HG03280 (cell line): ENCODE measurements at regions not wholly inside any gene's neighbourhood (a gene's known extent, or its start where the extent isn't known, plus 50 kb on each side); places are given as distances from the start of the nearest gene placed in this dataset.
"Not testable (repeated sequence)": the region's sequence is repeated elsewhere in the genome, so short reads cannot be mapped to it uniquely, and the experiment has no call there.

Experiments used
- ATAC-seq: cut with Tn5 transposase; IDR thresholded peaks from one replicate; pipeline ENCODE4 v1.9.1; 2021; ENCODE audit warnings: mild to moderate bottlenecking, moderate library complexity; ENCODE audit not compliant: unreplicated experiment

GRCh38 chr11:81337756-81338155 is 1395.9 kb downstream of the FAM181B start:
- ATAC-seq: no peak

DNA sequence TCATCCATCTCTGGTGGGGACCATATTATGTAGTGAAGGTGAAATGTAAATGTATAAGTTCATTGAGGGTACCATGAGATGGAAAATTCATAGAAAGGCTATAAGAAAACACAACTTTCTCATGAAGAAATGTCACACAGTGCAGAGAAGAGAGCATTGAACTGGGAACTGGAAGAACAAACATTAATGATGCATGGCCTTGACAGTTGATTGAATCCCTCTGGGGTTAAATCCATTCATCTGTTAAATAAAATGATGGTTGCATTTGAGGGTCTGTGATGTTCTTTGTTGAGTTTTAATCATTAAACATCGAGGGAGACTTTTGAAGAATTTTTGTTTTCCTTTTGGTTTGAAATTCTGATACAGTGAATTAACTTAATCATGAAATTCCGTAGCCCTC is 1401.4 kb downstream of the FAM181B start:
- no peak for ATAC-seq

DNA sequence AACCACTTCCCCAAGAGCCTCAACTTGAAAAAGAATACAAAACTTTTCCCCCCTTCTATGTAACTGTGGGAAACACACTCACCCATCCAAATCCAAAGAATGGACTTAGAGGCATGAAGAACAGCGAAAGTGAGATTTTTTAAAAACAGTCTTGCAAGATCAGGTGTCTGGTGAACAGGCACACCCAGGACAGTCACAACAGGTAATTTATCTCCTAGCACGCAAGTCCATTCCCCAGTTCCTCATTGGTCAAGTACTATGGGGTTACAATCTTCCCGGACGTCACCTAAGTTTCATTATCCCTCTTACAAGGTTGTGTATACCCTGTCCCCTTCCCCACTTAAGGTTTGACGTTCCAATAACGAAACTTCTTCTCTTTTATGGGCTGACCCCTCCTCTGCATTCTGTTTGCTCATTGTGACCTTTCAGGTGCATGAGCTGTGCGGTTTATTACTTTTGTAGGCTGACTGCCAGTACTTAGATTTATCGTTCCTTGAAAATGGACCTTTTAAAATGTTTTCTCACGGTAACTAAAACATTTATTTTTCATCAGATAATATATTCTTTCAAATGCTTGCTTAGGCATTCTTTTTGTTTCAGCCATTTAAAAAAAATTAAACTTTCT is 1401.9 kb downstream of the FAM181B start:
- no peak for ATAC-seq

GRCh38 chr11:81331088-81331487 is 1402.6 kb downstream of the FAM181B start:
- no peak for ATAC-seq

DNA sequence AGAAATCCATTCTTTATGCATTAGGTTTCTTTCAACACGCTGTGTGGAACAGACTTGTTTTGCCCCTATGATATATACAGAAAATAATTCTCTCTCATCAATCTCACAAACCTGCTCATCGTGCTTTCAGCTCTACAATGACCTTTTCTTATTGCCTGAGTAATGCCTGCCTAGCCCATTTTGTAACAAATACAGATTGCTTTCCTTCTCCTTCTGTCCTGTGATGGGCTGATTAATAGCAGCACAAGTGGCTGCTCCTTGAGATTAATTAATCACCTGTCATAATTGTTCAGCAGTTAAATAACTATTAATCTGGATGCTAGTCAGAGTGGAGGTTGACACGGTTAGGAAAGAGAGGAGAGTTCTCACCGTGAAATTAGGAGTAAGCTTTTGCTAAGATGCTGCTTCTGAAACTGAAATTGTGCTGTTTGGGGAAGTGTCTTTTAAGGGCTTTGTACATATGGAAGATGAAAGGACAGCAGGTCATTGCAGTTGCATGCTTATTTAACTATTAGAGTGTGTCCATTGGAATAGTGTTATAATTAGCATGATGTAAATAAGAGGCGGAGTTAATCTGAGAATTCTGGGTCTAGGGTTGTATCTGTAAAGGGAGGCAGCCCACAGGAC is 1430.5 kb downstream of the FAM181B start:
- no peak for ATAC-seq

- no peak for ATAC-seq
Observed at GRCh38 chr11:81301166-81301830, 1432.4 kb downstream of the FAM181B start.

DNA sequence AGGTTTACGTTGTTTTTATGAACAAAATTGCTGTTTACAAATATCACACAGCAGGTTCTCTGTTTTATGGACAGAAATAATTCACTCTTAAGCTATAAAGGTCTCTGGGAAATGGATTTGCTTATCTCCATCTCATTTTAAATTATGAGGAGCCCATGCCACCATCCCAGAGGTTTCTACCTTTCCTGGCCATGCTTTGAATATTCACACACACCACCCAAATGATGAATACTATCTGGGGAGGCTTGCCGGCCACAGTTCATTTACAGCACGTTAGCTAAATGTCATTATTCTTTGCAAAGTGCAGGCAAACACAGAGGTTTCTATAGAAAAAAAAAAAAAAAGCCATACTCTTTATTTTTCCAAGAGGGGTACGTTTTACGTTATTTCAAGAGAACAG is 1446.7 kb downstream of the FAM181B start:
- no peak for ATAC-seq

DNA sequence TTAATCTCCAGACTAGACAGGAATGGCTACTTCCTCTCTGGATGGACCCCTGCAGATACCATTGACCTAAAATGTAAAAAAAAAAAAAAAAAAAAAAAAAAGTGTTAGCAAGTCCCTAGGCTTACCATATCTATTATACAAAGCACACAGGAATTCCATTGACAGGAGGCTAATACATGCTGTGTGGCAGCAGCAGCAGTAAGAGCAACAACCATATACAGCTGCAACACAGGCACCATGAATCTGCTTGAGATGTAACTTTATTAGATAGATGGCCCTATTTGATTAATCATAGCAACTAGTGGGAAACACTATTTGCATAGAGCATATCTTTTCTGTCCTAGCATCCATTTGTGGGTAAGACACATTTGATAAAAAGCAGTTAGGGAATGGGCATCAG is 1447.1 kb downstream of the FAM181B start:
- no peak for ATAC-seq

GRCh38 chr11:81280228-81280627 is 1453.4 kb downstream of the FAM181B start:
- ATAC-seq: not testable (repeated sequence)

DNA sequence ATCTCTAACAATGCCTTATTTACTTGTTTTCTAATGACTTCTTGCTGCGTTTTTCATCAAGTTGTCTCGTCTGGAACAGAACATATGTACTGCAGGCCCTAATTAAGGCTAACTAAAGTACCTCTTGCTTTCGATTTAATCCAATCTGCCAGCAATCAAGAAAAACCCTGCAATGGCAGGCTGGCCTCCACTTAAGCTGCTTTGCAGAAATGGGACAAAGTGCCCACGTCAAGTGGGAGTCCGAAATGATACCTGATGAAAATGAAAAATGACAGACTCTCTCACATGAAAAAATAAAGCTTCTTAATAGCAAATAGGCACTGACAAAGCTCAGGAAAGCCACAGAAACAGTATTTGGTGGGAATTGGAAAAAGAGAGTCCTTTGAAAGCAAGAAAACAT is 1454.7 kb downstream of the FAM181B start:
- no peak for ATAC-seq

GRCh38 chr11:81270686-81271085 is 1463.0 kb downstream of the FAM181B start:
- ATAC-seq: no peak

GRCh38 chr11:81267246-81267645 is 1466.4 kb downstream of the FAM181B start:
- no peak for ATAC-seq

DNA sequence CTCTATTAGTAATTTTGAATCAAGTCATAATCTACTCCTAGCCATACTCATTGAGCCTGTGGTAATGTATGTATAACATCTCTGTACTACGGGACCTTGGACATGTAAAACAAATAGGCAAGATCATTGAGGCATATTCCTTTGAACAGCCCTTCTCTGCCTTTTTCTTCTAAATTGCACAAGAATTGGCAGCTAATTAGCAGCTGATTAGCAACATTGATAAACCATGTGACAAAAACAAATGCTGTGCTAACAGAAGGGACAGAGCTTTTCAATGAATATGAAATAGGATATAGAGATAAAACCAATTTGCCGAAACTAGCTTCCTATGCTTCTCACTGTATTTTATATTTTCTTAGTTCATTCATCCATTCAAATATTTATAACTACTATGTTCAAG is 1474.2 kb downstream of the FAM181B start:
- ATAC-seq: no peak

DNA sequence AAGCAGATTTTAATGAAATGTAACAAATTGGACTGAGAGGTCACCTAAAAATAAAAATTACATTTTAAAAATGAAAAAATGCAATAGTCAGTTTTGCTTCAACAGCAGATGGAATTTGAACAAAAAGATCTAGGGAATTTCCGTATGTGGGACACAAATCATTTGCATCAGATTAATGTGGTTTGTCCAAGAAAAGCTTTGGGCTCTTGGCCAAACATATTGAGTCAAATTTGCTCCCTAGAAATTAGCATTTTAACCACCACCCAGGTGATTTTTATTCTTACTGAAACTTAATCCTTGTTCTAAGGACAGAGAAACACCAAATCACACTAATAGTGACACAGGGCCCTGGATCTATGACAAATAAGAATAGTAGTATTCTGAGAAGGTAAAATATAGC is 1477.8 kb downstream of the FAM181B start:
- ATAC-seq: no peak

GRCh38 chr11:81253244-81253643 is 1480.4 kb downstream of the FAM181B start:
- ATAC-seq: no peak

DNA sequence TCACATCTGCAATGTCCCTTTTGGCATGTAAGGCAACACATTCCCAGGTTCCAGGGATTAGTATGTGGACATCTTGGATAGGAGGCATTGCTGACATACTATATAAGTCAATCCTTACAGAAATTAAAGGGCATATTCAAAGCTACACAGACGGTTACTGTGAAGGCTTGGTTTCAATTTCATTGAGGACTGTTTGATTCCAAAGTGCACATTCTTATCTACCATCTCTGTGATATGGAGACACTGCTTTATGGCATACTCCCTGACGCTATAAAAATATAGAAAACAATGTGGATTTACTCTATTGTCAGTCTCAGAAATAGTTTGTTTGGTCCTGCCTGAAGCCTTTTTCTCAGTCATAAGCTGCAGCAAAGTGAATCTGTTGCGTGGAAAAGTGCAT is 1486.7 kb downstream of the FAM181B start:
- ATAC-seq: no peak

- ATAC-seq: no peak
Observed at GRCh38 chr11:81245791-81246190, 1487.9 kb downstream of the FAM181B start.

DNA sequence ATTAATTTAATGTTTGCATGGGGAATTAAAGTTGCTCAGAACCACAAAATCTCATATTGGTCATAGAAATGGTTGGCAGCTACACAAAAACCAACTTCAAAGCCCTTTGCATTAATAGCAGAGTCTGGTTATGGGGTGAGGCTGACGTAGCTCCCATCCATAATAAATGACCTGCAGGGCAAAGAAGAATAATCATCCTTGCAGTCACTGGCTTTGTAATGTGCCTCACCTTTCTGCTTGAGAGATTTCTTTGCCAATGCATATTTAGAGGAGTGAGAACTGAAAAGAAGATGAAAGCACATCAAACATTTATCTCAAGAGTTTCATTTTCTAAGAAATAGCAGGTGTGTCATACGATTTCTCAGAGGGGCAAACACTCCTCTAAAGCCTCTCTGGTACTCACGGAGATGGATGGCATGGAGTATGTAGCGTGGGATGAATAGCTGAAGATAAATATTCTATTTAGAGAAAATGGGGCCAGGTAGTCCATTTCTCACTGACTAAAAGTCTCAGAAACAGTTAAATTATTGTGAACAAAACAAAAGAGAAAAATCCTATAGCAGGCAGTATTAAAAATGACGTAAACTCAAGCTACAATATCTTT is 1491.9 kb downstream of the FAM181B start:
- ATAC-seq: no peak

- no peak for ATAC-seq
Observed at GRCh38 chr11:81237139-81237538, 1496.5 kb downstream of the FAM181B start.

GRCh38 chr11:81227409-81227808 is 1506.3 kb downstream of the FAM181B start:
- not testable (repeated sequence) for ATAC-seq

- no peak for ATAC-seq
Observed at GRCh38 chr11:81224396-81224795, 1509.3 kb downstream of the FAM181B start.

GRCh38 chr11:81222491-81222890 is 1511.2 kb downstream of the FAM181B start:
- ATAC-seq: no peak
